HG02943 (cell line): ENCODE measurements at regions not wholly inside any gene's neighbourhood (a gene's known extent, or its start where the extent isn't known, plus 50 kb on each side); places are given as distances from the start of the nearest gene placed in this dataset.
"Not testable (repeated sequence)": the region's sequence is repeated elsewhere in the genome, so short reads cannot be mapped to it uniquely, and the experiment has no call there.

ENCODE experiments used
- ATAC-seq: cut with Tn5 transposase; IDR thresholded peaks from one replicate; pipeline ENCODE4 v1.9.1; 2021; ENCODE audit warnings: mild to moderate bottlenecking, low read depth, moderate library complexity; ENCODE audit not compliant: unreplicated experiment

GRCh38 chr14:22230517-22230916 is 358.5 kb downstream of the DAD1 start:
- no peak for ATAC-seq

- ATAC-seq, result no peak
Measured at GRCh38 chr14:22227084-22227483, 361.9 kb downstream of the DAD1 start.

- ATAC-seq, result no peak
Measured at GRCh38 chr14:22226381-22226780, 362.6 kb downstream of the DAD1 start.

GRCh38 chr14:22225516-22226140 is 363.4 kb downstream of the DAD1 start:
- no peak for ATAC-seq

- ATAC-seq, result no peak
Measured at GRCh38 chr14:22221508-22221907, 367.5 kb downstream of the DAD1 start.

- ATAC-seq, result no peak
Measured at GRCh38 chr14:22220427-22220826, 368.6 kb downstream of the DAD1 start.

GRCh38 chr14:22218728-22219127 is 370.3 kb downstream of the DAD1 start:
- no peak for ATAC-seq

- no peak for ATAC-seq
Measured at GRCh38 chr14:22213120-22213519, 375.9 kb downstream of the DAD1 start.

GRCh38 chr14:22210906-22211305 is 378.1 kb downstream of the DAD1 start:
- ATAC-seq, result no peak

- ATAC-seq, result no peak
Measured at GRCh38 chr14:22210026-22210425, 379.0 kb downstream of the DAD1 start.

GRCh38 chr14:22203036-22203435 is 386.0 kb downstream of the DAD1 start:
- ATAC-seq, result no peak

GRCh38 chr14:22202313-22202712 is 386.7 kb downstream of the DAD1 start:
- no peak for ATAC-seq

- ATAC-seq, result no peak
Measured at GRCh38 chr14:22200977-22201605, 387.9 kb downstream of the DAD1 start.

GRCh38 chr14:22200131-22200530 is 388.9 kb downstream of the DAD1 start:
- not testable (repeated sequence) for ATAC-seq

GRCh38 chr14:22194664-22195063 is 394.4 kb downstream of the DAD1 start:
- no peak for ATAC-seq

GRCh38 chr14:22190411-22191191 is 398.4 kb downstream of the DAD1 start:
- no peak for ATAC-seq

GRCh38 chr14:22189881-22190280 is 399.1 kb downstream of the DAD1 start:
- ATAC-seq, result no peak

GRCh38 chr14:22188318-22188717 is 400.7 kb downstream of the DAD1 start:
- ATAC-seq, result no peak

GRCh38 chr14:22185789-22186188 is 403.2 kb downstream of the DAD1 start:
- no peak for ATAC-seq

GRCh38 chr14:22185191-22185590 is 403.8 kb downstream of the DAD1 start:
- no peak for ATAC-seq

- no peak for ATAC-seq
Measured at GRCh38 chr14:22184830-22185168, 404.2 kb downstream of the DAD1 start.
